Mucosa of descending colon (tissue), 3 donors: ENCODE measurements at regions not wholly inside any gene's neighbourhood (a gene's known extent, or its start where the extent isn't known, plus 50 kb on each side); places are given as distances from the start of the nearest gene placed in this dataset.

Experiments
- ATAC-seq: fragments of 200-7000 bp; cut with Tn5 transposase; one replicate; pipeline ENCODE4 v1.9.1; 2020; ENCODE audit warnings: mild to moderate bottlenecking, moderate library complexity
- DNase-seq, 3 donors: peaks; one replicate each; pipeline ENCODE4 v3.0.0-alpha.2; 2020
- H3K36me3 ChIP-seq: fragments of 200-600 bp; one replicate; pipeline ENCODE4 v1.8.0; 2021; ENCODE audit warnings: low read depth, mild to moderate bottlenecking
- H3K4me1 ChIP-seq: fragments of 200-600 bp; one replicate; pipeline ENCODE4 v1.8.0; 2021; ENCODE audit warnings: low read depth, mild to moderate bottlenecking
- H3K4me3 ChIP-seq: fragments of 200-600 bp; one replicate; pipeline ENCODE4 v1.8.0; 2021; ENCODE audit warnings: mild to moderate bottlenecking
- H3K9me3 ChIP-seq: fragments of 200-600 bp; one replicate; pipeline ENCODE4 v1.8.0; 2021; ENCODE audit warnings: mild to moderate bottlenecking
- CTCF ChIP-seq: fragments of 200-600 bp; IDR thresholded peaks from one replicate; pipeline ENCODE4 v1.8.0; 2022; ENCODE audit warnings: antibody characterized with exemption, mild to moderate bottlenecking
- intact Hi-C, 2 donors: fragments of 100-400 bp; cut with DNase I in 1 of 2; cut with micrococcal nuclease in 1 of 2; formaldehyde crosslinking; loops; one replicate each; pipeline versions ENCODE4 v1.11.0 to v1.11.1; 2022; cut with DNase I, micrococcal nuclease
- donor health status: DM: no; HTN: no; CAD: no; lungs with moderate emphysema.
- donor health status: DM: no; HTN: no; CAD: no.
- donor health status: DM: no; HTN: yes; CAD: no.

GRCh38 chr4:163263606-163264005, 68.8 kb downstream of the NPY1R start:
- no peak overlapping the region for H3K4me3 ChIP-seq
- no peaks in the 10 kb centered on the region for H3K4me1 ChIP-seq
- no peaks in the 10 kb centered on the region for H3K9me3 ChIP-seq
- no peaks in the 10 kb centered on the region for H3K36me3 ChIP-seq
- ATAC-seq: no peak
- no peak for TF ChIP-seq CTCF
- intact Hi-C loops: no loop called here
- no peak for DNase-seq

- ATAC-seq (peak; percentile 59), DNase-seq (peak in 1 of 3 donors; percentile 31)
- H3K9me3 ChIP-seq: no peaks in the 10 kb centered on the region
- no peaks in the 10 kb centered on the region for H3K4me1 ChIP-seq
- no peak for TF ChIP-seq CTCF
- H3K36me3 ChIP-seq: no peaks in the 10 kb centered on the region
- no peak overlapping the region for H3K4me3 ChIP-seq
- intact Hi-C loops: no loop called here
Measured at GRCh38 chr4:163256680-163257343, 75.6 kb downstream of the NPY1R start.

DNA sequence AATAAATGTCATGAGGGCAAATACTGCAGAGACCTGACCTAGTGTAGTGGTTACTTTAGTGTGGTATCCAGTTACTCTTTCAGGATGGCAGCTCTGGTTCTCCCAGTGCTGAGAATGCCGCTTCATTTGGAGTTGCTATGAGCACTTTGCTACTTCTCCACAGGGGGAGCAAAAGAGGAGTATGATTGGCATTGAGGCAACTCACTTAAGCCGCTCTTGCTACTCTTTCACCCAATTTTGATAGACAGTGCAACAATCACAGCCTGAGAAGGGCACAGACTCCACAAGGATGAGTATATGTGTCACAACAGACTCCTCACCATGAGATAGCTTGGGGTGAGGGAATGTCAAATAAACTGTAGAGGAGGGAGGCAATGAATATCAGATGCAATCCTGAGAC, 81.2 kb downstream of the NPY1R start:
- DNase-seq (no peak), ATAC-seq (no peak)
- intact Hi-C loops: no loop called here

DNA sequence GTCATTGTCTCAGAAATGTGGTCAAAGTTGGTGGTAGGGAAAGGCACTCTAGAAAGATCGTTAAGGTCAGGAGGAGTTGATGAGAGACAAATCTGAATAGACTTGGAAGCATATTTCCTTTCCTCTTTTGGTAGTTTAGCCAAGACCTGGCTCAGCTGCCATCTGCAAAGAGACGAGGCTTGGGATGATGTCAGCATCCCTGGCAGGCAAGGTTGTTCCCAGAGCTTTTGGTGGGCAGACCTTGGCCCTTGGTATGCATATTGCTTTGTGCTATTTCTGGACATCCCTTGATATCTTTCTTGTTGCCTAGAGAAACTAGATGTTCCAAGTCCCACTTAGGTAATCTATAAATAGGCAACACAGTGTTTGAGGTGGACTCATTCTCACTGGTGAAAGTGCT, 82.4 kb upstream of the NAF1 start:
- H3K4me3 ChIP-seq: no peak overlapping the region
- H3K36me3 ChIP-seq: no peaks in the 10 kb centered on the region
- H3K4me1 ChIP-seq: no peaks in the 10 kb centered on the region
- no peaks in the 10 kb centered on the region for H3K9me3 ChIP-seq
- DNase-seq (no peak), ATAC-seq (no peak)
- TF ChIP-seq CTCF: no peak
- intact Hi-C loops: no loop called here

More for the DNA sequence above, 81.2 kb downstream of the NPY1R start:
- H3K36me3 ChIP-seq: no peaks in the 10 kb centered on the region
- no peak overlapping the region for H3K4me3 ChIP-seq
- no peak for TF ChIP-seq CTCF
- no peaks in the 10 kb centered on the region for H3K4me1 ChIP-seq
- no peaks in the 10 kb centered on the region for H3K9me3 ChIP-seq

DNA sequence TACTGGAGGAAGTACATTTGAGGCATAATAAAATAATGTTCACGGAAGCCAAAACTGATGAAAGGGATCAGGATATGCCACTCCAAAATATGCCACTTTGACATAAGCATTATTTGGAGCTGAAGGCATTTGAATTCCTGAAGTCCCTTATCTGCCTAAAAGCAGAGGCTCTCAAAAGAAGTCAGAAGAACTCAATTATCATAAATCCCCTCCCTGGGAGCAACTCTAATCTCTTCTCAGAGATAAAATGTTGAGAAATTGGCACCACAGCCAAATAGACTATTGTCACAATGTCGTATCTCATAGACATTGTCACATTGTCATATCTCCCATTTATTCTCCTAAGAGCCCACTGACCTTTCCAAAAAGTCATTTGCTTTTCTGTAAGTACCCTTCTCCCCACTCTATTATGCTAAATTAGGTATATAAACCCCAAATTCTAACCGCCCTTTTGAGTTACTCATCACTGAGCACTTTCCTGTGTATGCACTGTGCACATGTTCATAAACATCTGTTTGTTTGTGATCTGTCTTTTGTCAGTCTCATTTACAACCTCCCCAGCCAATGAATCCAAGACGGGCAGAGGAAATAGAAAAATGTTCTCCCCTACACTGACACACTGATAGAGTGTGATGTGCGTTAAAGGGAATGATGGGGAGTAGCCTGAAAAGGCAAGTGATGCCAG, 78.5 kb upstream of the NAF1 start:
- Histone ChIP-seq H3K4me1 (no peaks in the 10 kb centered on the region), H3K9me3 (no peaks in the 10 kb centered on the region), H3K36me3 (no peaks in the 10 kb centered on the region), H3K4me3 (no peak overlapping the region)
- ATAC-seq (no peak), DNase-seq (no peak)
- intact Hi-C loops: no loop called here
- no peak for TF ChIP-seq CTCF
